HCT116 (cell line): ENCODE measurements at regions not wholly inside any gene's neighbourhood (a gene's known extent, or its start where the extent isn't known, plus 50 kb on each side); places are given as distances from the start of the nearest gene placed in this dataset.

Experiments used
- CEBPB ChIP-seq: IDR thresholded peaks from 2 replicates; pipeline ENCODE4 v1.6.1; 2012; ENCODE audit warnings: low read depth
- CTCF ChIP-seq, 3 experiments: fragments of 200-600 bp in 1 of 3; sonication (generic) in 1 of 3; IDR thresholded peaks in 2 of 3; conservative IDR thresholded peaks in 1 of 3; 2 replicates each; pipeline ENCODE4 v1.5.1; 2012 to 2017; ENCODE audit warnings: low read depth in 2 of 3, low read length in 2 of 3, antibody characterized with exemption in 1 of 3, borderline replicate concordance in 1 of 3, control low read depth in 1 of 3, mild to moderate bottlenecking in 1 of 3, mixed read lengths in 1 of 3, mixed run types in 1 of 3, moderate library complexity in 1 of 3; ENCODE audit not compliant: insufficient read depth in 1 of 3
- EZH2 ChIP-seq: fragments of 200-600 bp; sonication (generic); IDR thresholded peaks from 2 replicates; pipeline ENCODE4 v1.6.1; 2017; ENCODE audit warnings: antibody characterized with exemption, mixed run types
- EZH2phosphoT487 ChIP-seq: fragments of 200-600 bp; IDR thresholded peaks from 2 replicates; pipeline ENCODE4 v1.6.1; 2018; ENCODE audit warnings: antibody characterized with exemption, borderline replicate concordance
- JUND ChIP-seq: IDR thresholded peaks from 2 replicates; pipeline ENCODE4 v1.6.1; 2012
- MAX ChIP-seq: IDR thresholded peaks from 2 replicates; pipeline ENCODE4 v1.6.1; 2012
- POLR2A ChIP-seq: IDR thresholded peaks from 2 replicates; pipeline ENCODE4 v1.7.0; 2011; ENCODE audit warnings: borderline replicate concordance; ENCODE audit not compliant: insufficient read depth, insufficient read length; ENCODE audit errors: extremely low read depth
- POLR2AphosphoS5 ChIP-seq: IDR thresholded peaks from 2 replicates; pipeline ENCODE4 v1.6.1; 2011; ENCODE audit warnings: mild to moderate bottlenecking, low read depth, low read length, moderate library complexity
- RAD21 ChIP-seq: IDR thresholded peaks from 2 replicates; pipeline ENCODE4 v1.6.1; 2012; ENCODE audit warnings: low read depth, mild to moderate bottlenecking
- SIN3A ChIP-seq: IDR thresholded peaks from 2 replicates; pipeline ENCODE4 v1.6.1; 2012; ENCODE audit warnings: low read depth
- ZNF274 ChIP-seq: fragments of 200-500 bp; sonication (Bioruptor generic); IDR thresholded peaks from 2 replicates; pipeline ENCODE4 v1.6.1; 2014; ENCODE audit warnings: mild to moderate bottlenecking, low read depth, low read length, inconsistent platforms

DNA sequence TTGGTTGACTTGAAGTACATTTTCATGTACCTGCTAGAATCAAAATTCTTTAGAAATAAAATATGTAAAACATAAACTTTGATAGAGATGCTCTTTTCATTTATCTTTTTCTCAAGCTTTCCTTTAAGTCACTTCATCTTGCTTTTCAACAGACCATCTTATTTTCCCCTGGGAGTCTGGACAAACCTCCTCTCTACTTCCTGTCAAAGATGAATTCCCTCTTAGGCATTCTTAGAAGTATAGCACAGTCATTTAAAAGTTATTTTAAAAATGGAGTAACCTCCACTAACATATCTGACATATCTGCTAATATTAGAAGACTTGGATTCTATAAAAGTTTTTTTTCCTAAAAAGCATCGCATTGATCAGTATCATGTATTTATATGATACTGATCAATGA, 84.8 kb upstream of the PAX6 start:
- no peak for TF ChIP-seq POLR2A
- TF ChIP-seq EZH2: no peak
- TF ChIP-seq RAD21: no peak
- no peak for TF ChIP-seq SIN3A
- no peak for TF ChIP-seq CTCF (IDR thresholded peaks at IDR 0.05 in 2 of 3, conservative IDR thresholded peaks at IDR 0.05 in 1 of 3; ENCODE audit: borderline replicate concordance in 1 of 3, insufficient read depth in 1 of 3, low read depth in 2 of 3, low read length in 2 of 3)
- TF ChIP-seq EZH2phosphoT487: no peak
- no peak for TF ChIP-seq ZNF274
- no peak for TF ChIP-seq CEBPB
- no peak for TF ChIP-seq MAX
- TF ChIP-seq JUND: no peak
- no peak for TF ChIP-seq POLR2AphosphoS5
